ENCODE measurements at regions not wholly inside any gene's neighbourhood (a gene's known extent, or its start where the extent isn't known, plus 50 kb on each side); places are given as distances from the start of the nearest gene placed in this dataset.

DNA sequence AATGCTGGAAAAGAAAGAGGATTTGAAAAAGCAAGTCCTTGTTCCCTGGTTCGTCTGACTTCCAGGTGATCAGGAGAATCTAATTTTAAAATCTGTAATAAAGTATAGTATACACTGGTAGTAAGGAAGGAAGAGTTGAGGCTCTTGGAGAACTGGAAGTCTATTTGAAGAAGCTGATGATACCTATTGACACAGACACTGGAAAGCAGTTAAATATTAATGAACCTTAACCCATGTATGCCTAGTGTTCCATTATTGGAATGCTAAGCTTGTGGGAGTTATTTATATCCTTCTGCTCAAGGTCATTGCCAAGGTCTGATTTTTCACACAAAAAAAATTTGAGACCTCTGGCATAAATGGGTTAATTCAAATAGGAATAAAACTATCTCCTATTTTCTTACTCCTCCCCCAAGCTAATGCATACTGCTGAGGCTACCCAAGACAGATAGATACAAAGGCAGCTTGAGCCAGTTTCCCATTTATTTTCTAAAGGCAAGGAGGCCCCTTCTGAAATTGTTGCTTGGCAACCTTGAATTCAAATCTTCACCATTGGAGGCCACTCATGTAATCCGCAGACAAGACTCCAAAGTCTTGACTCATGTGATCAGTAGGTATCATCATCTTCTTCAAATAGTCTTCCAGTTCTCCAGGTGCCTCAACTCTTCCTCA, 110.2 kb downstream of the FZD1 start:
- Histone ChIP-seq H3K27ac (no peak overlapping the region), H3K4me1 (peaks cover 0 to 15% (median 0%) of the 10 kb centered on the region in 12 donors), H3K9me3 (no peaks in the 10 kb centered on the region), H3K36me3 (no peaks in the 10 kb centered on the region), H3K27me3 (no peaks in the 10 kb centered on the region), H3K4me3 (no peak overlapping the region)
- ATAC-seq (no peak), DNase-seq (no peak)
- no peak for TF ChIP-seq POLR2A (IDR thresholded peaks at IDR 0.05)
- TF ChIP-seq, protein P1, sequence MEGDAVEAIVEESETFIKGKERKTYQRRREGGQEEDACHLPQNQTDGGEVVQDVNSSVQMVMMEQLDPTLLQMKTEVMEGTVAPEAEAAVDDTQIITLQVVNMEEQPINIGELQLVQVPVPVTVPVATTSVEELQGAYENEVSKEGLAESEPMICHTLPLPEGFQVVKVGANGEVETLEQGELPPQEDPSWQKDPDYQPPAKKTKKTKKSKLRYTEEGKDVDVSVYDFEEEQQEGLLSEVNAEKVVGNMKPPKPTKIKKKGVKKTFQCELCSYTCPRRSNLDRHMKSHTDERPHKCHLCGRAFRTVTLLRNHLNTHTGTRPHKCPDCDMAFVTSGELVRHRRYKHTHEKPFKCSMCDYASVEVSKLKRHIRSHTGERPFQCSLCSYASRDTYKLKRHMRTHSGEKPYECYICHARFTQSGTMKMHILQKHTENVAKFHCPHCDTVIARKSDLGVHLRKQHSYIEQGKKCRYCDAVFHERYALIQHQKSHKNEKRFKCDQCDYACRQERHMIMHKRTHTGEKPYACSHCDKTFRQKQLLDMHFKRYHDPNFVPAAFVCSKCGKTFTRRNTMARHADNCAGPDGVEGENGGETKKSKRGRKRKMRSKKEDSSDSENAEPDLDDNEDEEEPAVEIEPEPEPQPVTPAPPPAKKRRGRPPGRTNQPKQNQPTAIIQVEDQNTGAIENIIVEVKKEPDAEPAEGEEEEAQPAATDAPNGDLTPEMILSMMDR (IDR thresholded peaks at IDR 0.05), result no peak
- 92 to 97% (median 95%) methylated on average over 2 of the region's 2 CpGs for WGBS, 4 donors
- intact Hi-C loops (cut with DNase I), result no loop called here

DNA sequence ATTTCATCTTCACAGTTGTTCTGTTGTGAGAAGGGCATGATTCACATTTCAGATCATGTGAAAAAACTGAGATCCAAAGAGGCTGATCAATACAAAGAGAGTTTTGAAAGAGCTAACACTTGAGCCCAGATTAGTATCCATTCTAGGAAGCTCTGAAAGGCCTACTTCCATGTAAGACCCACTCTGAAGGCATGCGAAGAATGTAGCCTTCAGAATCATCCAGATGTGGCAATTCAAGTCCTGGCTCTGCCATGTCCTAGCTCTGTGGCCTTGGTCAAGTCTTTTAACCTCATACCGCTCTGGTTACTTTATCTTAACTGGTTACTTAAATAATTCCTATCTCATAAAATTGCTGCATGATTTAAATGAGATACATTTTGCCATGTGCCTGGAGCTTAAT, 111.1 kb downstream of the FZD1 start:
- WGBS, 4 donors, result 94 to 100% (median 98%) methylated on average over 2 of the region's 2 CpGs
- no peaks in the 10 kb centered on the region for H3K36me3 ChIP-seq
- no peaks in the 10 kb centered on the region for H3K9me3 ChIP-seq
- TF ChIP-seq POLR2A (IDR thresholded peaks at IDR 0.05), result no peak
- TF ChIP-seq, protein P1 (IDR thresholded peaks at IDR 0.05), result no peak
- H3K4me3 ChIP-seq, result no peak overlapping the region
- intact Hi-C loops (cut with DNase I), result no loop called here
- no peaks in the 10 kb centered on the region for H3K27me3 ChIP-seq
- DNase-seq, result no peak
- H3K4me1 ChIP-seq, result peaks cover 0 to 15% (median 0%) of the 10 kb centered on the region in 12 donors
- H3K27ac ChIP-seq, result no peak overlapping the region
- no peak for ATAC-seq

DNA sequence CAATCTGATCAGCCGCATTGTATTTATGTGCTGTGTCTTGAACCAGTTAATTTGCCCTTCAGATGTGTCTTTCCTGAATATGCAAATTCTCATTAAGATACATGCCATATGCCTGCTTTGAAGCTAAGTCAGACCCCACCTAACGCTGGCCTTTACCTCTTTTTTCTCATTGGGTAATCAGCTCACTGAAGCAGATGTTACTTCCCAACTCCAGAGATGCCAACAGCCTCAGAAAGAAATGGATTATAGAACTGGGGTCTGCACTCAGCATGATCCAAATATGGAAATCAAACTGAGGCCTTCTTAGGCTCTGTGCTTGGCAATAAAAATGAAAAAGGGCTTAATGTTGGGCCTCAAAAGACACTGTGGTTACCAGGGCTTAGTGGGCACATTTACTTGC, 113.9 kb downstream of the FZD1 start:
- TF ChIP-seq, protein P1 (IDR thresholded peaks at IDR 0.05), result no peak
- TF ChIP-seq POLR2A (IDR thresholded peaks at IDR 0.05), result no peak
- Histone ChIP-seq H3K27ac (no peak overlapping the region), H3K36me3 (no peaks in the 10 kb centered on the region), H3K4me1 (peaks cover 0 to 9% (median 0%) of the 10 kb centered on the region in 12 donors), H3K4me3 (no peak overlapping the region), H3K27me3 (no peaks in the 10 kb centered on the region), H3K9me3 (no peaks in the 10 kb centered on the region)
- WGBS, 4 donors, result 95 to 97% (median 97%) methylated on average over 2 of the region's 2 CpGs
- ATAC-seq (no peak), DNase-seq (no peak)
- intact Hi-C loops (cut with DNase I), result no loop called here

DNA sequence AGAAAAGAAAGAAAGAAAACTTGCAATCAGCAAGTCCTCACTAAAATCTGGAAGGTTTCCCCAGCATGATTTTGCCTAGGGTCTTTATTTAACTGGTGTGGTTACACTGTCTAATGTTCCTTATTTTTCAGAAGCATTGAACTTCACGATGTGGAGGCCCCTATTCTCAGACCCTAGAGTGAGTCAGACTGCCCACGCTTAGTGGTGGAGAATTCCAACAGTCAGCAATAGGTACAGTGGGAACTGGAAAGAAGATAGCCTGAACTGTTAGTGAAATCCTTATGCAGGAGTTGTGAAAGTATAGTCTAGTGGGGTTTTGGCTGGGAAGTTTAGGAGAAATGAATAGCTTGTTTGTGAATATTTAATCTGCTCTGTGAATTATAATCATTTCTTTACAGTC, 115.0 kb downstream of the FZD1 start:
- Histone ChIP-seq H3K4me1 (no peaks in the 10 kb centered on the region), H3K27me3 (no peaks in the 10 kb centered on the region), H3K9me3 (no peaks in the 10 kb centered on the region), H3K27ac (no peak overlapping the region), H3K36me3 (no peaks in the 10 kb centered on the region), H3K4me3 (no peak overlapping the region)
- DNase-seq (no peak), ATAC-seq (no peak)
- WGBS, 4 donors, result 80 to 90% (median 89%) methylated on average over 2 of the region's 2 CpGs
- no peak for TF ChIP-seq POLR2A (IDR thresholded peaks at IDR 0.05)
- TF ChIP-seq, protein P1 (IDR thresholded peaks at IDR 0.05), result no peak
- intact Hi-C loops (cut with DNase I), result no loop called here
